GM18519 (cell line): ENCODE measurements at regions not wholly inside any gene's neighbourhood (a gene's known extent, or its start where the extent isn't known, plus 50 kb on each side); places are given as distances from the start of the nearest gene placed in this dataset.
"Not testable (repeated sequence)": the region's sequence is repeated elsewhere in the genome, so short reads cannot be mapped to it uniquely, and the experiment has no call there.

Experiments used
- ATAC-seq: cut with Tn5 transposase; IDR thresholded peaks from one replicate; pipeline ENCODE4 v1.9.1; 2021; ENCODE audit warnings: mild to moderate bottlenecking, moderate library complexity; ENCODE audit not compliant: unreplicated experiment, low FRiP score

GRCh38 chr11:49499117-49499516 lies 290.7 kb upstream of the FOLH1 start:
- ATAC-seq, result no peak

- no peak for ATAC-seq
These were observed 296.8 kb upstream of the FOLH1 start for GRCh38 chr11:49505231-49505630.

DNA sequence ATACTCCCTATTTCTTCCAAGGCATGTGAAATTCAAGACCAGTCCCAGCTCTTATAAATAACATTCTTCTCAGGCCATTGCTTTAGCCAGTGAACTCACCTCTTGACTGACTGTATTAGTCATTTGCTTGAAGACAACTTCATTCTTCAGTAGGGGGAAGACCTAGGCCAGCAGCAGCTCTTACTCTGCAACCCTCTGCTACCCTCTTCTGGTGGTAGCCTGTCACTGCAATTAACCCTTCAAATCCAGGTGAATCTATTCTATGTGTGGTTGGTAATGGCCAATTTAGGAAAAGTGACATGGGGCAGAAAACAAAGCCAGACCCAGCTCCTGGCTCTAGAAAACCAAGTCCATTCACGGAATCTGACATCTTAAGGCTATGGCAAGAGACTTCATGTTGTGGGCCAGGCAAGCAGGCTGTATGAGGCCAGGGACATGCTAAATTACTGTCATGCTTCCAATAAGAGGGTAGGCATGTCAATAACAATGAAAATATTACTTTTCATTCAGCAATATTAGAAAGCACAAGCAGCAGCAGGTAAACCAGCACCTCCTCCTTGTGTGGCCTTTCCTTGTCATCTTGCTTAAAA lies 317.9 kb upstream of the FOLH1 start:
- peak; percentile 87 for ATAC-seq

- no peak for ATAC-seq
These were observed 324.8 kb upstream of the FOLH1 start for GRCh38 chr11:49533204-49533603.

DNA sequence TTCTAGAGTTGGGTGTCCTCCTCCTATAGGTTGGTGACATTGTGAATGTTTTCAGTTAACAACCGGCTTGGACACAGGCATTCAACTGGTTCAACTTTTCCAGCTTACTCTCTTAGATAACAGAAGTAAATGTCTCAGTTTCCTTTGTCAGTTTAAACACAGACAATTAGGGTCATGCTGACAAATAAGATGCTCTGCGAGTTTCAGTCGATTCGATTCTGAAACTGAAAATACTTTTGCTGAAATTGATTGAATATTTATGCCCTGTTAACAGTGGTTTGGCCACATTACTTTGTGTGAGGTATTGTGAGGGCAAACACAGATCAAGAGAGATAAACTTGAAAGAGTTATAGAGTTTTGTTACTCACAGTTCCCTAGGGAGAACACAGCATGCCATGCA lies 330.5 kb upstream of the FOLH1 start:
- not testable (repeated sequence) for ATAC-seq

GRCh38 chr11:49558261-49558847 lies 350.0 kb upstream of the FOLH1 start:
- not testable (repeated sequence) for ATAC-seq

DNA sequence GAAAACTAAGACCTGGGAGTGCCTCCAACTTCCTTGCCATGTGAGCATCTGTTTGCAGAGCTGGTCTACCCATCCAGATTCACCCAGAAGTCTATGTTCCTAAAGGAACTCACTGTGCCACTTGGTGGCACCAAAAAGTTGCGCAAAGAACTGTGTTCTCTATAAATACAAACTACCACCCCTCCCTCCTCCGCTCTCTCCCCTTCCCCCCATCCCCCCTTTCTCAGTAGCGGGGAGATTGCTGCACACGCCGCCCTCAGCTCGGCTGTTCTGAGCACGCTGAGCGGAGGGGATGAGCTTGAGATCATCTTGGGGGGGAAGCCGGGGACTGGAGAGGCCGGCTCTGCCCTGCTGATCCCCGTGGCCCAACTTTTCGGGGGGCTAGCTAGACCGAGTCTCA lies 352.2 kb upstream of the FOLH1 start:
- not testable (repeated sequence) for ATAC-seq

DNA sequence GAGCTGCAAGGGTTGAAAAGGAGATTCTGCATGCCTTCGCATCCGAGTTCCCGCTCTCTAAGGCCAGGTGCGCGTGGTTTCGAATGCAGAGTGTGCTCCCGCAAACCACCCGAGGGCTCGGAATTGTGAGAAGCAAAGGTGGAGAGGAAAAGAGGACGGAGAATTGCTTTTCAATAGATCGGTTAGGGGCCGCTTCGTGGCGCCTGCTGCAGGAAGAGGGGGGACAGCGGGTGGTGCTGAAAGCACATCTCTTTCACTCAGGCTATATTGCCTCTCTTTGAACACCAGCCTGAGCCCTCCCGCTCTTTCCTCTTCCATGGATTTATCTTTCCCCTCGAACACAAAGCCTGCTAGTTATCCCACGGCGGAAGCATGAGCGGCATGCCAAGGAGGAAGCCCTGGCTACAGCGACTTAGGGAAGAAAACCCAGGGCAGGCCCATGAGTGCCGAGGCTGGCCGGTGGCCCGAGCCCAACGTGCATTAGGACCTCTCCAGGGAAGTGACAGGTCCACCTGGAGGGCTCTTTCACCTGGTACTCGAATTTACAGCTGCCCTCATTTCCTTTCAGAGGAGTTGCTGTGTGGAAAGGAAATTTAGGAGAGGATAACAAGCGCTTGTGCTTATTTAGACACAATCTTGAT lies 353.0 kb upstream of the FOLH1 start:
- ATAC-seq, result not testable (repeated sequence)

DNA sequence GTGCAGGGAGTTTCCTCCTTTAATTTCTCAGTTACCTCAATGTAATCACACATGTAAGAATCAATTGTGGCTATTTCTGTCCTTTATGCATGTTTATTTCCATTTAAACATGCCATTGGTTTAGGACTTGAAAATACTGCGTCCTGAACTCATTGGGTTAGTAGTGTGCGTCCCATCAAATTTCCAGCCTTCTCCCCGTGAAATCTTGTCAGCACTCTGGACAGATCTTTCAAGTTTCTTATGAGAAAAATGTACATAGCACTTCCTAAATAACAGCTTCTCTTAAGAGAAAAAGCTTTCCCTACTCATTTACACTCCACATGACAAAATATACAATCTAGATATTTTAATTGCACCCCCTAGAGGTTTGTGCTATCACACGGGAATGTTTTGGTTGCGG lies 353.9 kb upstream of the FOLH1 start:
- not testable (repeated sequence) for ATAC-seq

DNA sequence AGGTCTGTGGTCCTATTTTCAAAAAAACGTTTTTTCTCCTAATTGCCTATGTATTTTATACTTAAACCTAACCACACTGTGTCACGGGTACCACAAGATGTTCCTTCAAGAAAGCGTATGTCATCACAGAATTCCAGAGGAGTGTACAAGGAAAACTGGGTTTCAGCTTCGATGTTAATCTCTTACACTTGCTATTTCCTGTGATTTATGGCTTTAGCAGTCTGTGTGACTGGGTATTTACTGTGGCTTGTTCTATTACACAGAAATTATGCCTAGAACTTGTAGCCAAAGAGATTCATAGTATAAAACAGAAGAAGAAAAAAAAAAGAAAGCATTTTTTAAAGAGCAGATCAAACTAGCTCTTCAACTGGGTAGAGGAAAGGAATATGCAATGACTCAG lies 371.1 kb upstream of the FOLH1 start:
- not testable (repeated sequence) for ATAC-seq

- not testable (repeated sequence) for ATAC-seq
These were observed 366.7 kb upstream of the OR4C13 start for GRCh38 chr11:49585495-49585894.

- ATAC-seq, result not testable (repeated sequence)
These were observed 343.3 kb upstream of the OR4C13 start for GRCh38 chr11:49608892-49609291.

- not testable (repeated sequence) for ATAC-seq
These were observed 328.3 kb upstream of the OR4C13 start for GRCh38 chr11:49623872-49624271.

- ATAC-seq, result not testable (repeated sequence)
These were observed 281.5 kb upstream of the OR4C13 start for GRCh38 chr11:49670705-49671104.

- ATAC-seq, result not testable (repeated sequence)
These were observed 250.1 kb upstream of the OR4C13 start for GRCh38 chr11:49702121-49702520.

DNA sequence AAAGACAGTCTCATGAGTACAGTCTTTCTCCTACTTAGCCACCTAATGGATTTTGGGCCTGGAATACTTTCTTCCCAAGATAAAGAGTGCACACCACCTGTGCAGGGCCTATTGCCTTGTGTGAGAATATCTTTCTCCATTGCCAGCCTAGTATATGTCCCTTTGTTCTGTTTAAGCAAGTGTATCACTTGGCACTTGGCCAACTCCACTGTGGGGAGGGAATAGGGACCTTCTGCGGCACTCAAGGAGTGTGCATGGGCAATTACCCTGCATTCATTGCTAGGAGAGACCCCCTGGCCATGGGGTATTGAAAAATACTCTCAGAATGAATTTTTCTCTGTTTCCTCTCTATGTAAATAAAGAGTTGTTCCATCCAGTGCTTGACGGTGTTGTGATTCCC lies 201.7 kb upstream of the OR4C13 start:
- not testable (repeated sequence) for ATAC-seq

- ATAC-seq, result not testable (repeated sequence)
These were observed 201.2 kb upstream of the OR4C13 start for GRCh38 chr11:49750960-49751359.

GRCh38 chr11:49780791-49781190 lies 171.4 kb upstream of the OR4C13 start:
- ATAC-seq, result not testable (repeated sequence)

DNA sequence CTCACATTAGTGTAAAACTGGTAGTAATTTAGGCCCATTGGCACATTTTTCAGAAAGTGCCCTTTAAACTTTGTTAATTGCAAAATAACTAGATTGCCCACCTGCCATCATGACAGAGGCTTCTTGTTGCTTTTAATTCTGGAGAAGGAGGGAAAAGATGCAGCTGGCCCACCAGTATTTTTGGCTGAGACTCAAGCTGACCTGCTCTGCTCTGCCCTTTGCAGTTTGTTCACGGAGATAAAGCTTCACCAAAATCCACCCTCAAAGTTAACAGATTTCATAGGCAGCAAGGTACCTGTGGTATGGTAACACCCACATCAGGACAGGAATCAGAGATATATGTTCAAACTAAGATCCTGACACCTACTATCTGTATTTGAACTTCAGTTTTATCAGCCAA lies 170.2 kb upstream of the OR4C13 start:
- ATAC-seq, result not testable (repeated sequence)

GRCh38 chr11:49783841-49784240 lies 168.3 kb upstream of the OR4C13 start:
- ATAC-seq, result not testable (repeated sequence)

GRCh38 chr11:49789787-49790186 lies 162.4 kb upstream of the OR4C13 start:
- ATAC-seq, result not testable (repeated sequence)
